Prostate gland (tissue), 2 donors: ENCODE measurements at regions not wholly inside any gene's neighbourhood (a gene's known extent, or its start where the extent isn't known, plus 50 kb on each side); places are given as distances from the start of the nearest gene placed in this dataset.

Source experiments
- DNase-seq: peaks from one replicate; pipeline ENCODE4 v3.0.0-alpha.2; 2019; ENCODE audit warnings: low spot score
- H3K27ac ChIP-seq, 2 donors: fragments of 200-600 bp; sonication (generic); 2 replicates each; pipeline ENCODE4 v1.5.1; 2017 to 2019
- H3K27me3 ChIP-seq: fragments of 200-600 bp; sonication (generic); replicated peaks from 2 replicates; pipeline ENCODE4 v1.5.1; 2019; ENCODE audit not compliant: insufficient read depth
- H3K36me3 ChIP-seq, 2 donors: fragments of 200-600 bp; sonication (generic); 1 replicate in 1 of 2; 2 replicates in 1 of 2; pipeline versions ENCODE4 v1.5.1 to v1.8.1; 2017 to 2019
- H3K4me1 ChIP-seq: fragments of 200-600 bp; sonication (generic); replicated peaks from 2 replicates; pipeline ENCODE4 v1.5.1; 2019
- H3K4me3 ChIP-seq, 2 donors: fragments of 200-600 bp; sonication (generic); 2 replicates each; pipeline ENCODE4 v1.5.1; 2017 to 2019
- H3K9me3 ChIP-seq: fragments of 200-600 bp; sonication (generic); 2 replicates; pipeline ENCODE4 v1.5.1; 2017
- CTCF ChIP-seq, 4 experiments: fragments of 200-600 bp in 2 of 4; fragments of 450-650 bp in 2 of 4; sonication (generic) in 2 of 4; IDR thresholded peaks; 1 replicate in 3 of 4; 2 replicates in 1 of 4; pipeline ENCODE4 v1.5.1; 2016 to 2019; ENCODE audit warnings: antibody characterized with exemption in 4 of 4, mild to moderate bottlenecking in 2 of 4, moderate library complexity in 2 of 4
- POLR2A ChIP-seq: fragments of 450-650 bp; IDR thresholded peaks from one replicate; pipeline ENCODE4 v1.6.1; 2016; ENCODE audit warnings: antibody characterized with exemption, mild to moderate bottlenecking
- POLR2AphosphoS5 ChIP-seq: sonication (generic); formaldehyde crosslinking; IDR thresholded peaks from one replicate; pipeline ENCODE4 v1.6.1; 2017; ENCODE audit warnings: antibody characterized with exemption
- WGBS: methylation state at CpG from one replicate; pipeline ENCODE4 v1.1.5; 2018; 5-methylcytosine and 5-hydroxymethylcytosine counted together
- intact Hi-C: fragments of 100-400 bp; cut with DNase I; formaldehyde crosslinking; loops from one replicate; pipeline ENCODE4 v1.14.2; 2022

GRCh38 chr2:19158896-19159295, 199.5 kb downstream of the OSR1 start:
- DNase-seq: no peak
- H3K36me3 ChIP-seq: no peaks in the 10 kb centered on the region
- no peaks in the 10 kb centered on the region for H3K9me3 ChIP-seq
- no peaks in the 10 kb centered on the region for H3K4me1 ChIP-seq
- no peak for TF ChIP-seq POLR2A
- TF ChIP-seq POLR2AphosphoS5: no peak
- TF ChIP-seq CTCF (IDR thresholded peaks at IDR 0.05): no peak
- no peak overlapping the region for H3K4me3 ChIP-seq
- H3K27ac ChIP-seq: no peak overlapping the region
- H3K27me3 ChIP-seq: no peaks in the 10 kb centered on the region
- intact Hi-C loops: no loop called here
- WGBS: 75% methylated on average over 4 of the region's 4 CpGs

- Histone ChIP-seq H3K9me3 (no peaks in the 10 kb centered on the region), H3K27ac (no peak overlapping the region), H3K4me3 (no peak overlapping the region), H3K36me3 (no peaks in the 10 kb centered on the region), H3K27me3 (no peaks in the 10 kb centered on the region), H3K4me1 (no peaks in the 10 kb centered on the region)
- TF ChIP-seq POLR2AphosphoS5: no peak
- no peak for TF ChIP-seq CTCF (IDR thresholded peaks at IDR 0.05)
- intact Hi-C loops: no loop called here
- WGBS: 47% methylated on average over 1 of the region's 1 CpG
- DNase-seq: no peak
Observed at GRCh38 chr2:19158211-19158610, 200.2 kb downstream of the OSR1 start.

- Histone ChIP-seq H3K27me3 (no peaks in the 10 kb centered on the region), H3K9me3 (no peaks in the 10 kb centered on the region), H3K4me3 (no peak overlapping the region), H3K4me1 (no peaks in the 10 kb centered on the region), H3K36me3 (no peaks in the 10 kb centered on the region), H3K27ac (no peak overlapping the region)
- no peak for TF ChIP-seq POLR2A
- no peak for TF ChIP-seq POLR2AphosphoS5
- no peak for TF ChIP-seq CTCF (IDR thresholded peaks at IDR 0.05)
- DNase-seq: no peak
- intact Hi-C loops: no loop called here
- WGBS: 94% methylated on average over 1 of the region's 1 CpG
Observed at GRCh38 chr2:19156646-19157045, 201.8 kb downstream of the OSR1 start.

GRCh38 chr2:19150726-19151125, 207.7 kb downstream of the OSR1 start:
- WGBS: 97% methylated on average over 2 of the region's 2 CpGs
- TF ChIP-seq CTCF (IDR thresholded peaks at IDR 0.05) (no peak), POLR2AphosphoS5 (no peak), POLR2A (no peak)
- Histone ChIP-seq H3K27me3 (no peaks in the 10 kb centered on the region), H3K27ac (no peak overlapping the region), H3K4me3 (no peak overlapping the region), H3K9me3 (no peaks in the 10 kb centered on the region), H3K36me3 (no peaks in the 10 kb centered on the region), H3K4me1 (no peaks in the 10 kb centered on the region)
- intact Hi-C loops: no loop called here
- DNase-seq: no peak

- H3K4me3 ChIP-seq: no peak overlapping the region
- WGBS: 32% methylated on average over 1 of the region's 1 CpG
- no peaks in the 10 kb centered on the region for H3K9me3 ChIP-seq
- intact Hi-C loops: no loop called here
- H3K4me1 ChIP-seq: no peaks in the 10 kb centered on the region
- no peak for DNase-seq
- TF ChIP-seq POLR2A (no peak), POLR2AphosphoS5 (peak; percentile 36)
- H3K36me3 ChIP-seq: no peaks in the 10 kb centered on the region
- no peak overlapping the region for H3K27ac ChIP-seq
- no peaks in the 10 kb centered on the region for H3K27me3 ChIP-seq
Observed at GRCh38 chr2:19146867-19147266, 211.6 kb downstream of the OSR1 start.
